Left hindlimb (tissue), 1 donor: ENCODE measurements at regions not wholly inside any gene's neighbourhood (a gene's known extent, or its start where the extent isn't known, plus 50 kb on each side); places are given as distances from the start of the nearest gene placed in this dataset.
"Not testable (repeated sequence)": the region's sequence is repeated elsewhere in the genome, so short reads cannot be mapped to it uniquely, and the experiment has no call there.

Experiments
- DNase-seq: peaks from one replicate; pipeline ENCODE4 v3.0.0-alpha.2; 2018

- no peak for DNase-seq
These were observed 850.1 kb downstream of the TBC1D32 start for GRCh38 chr6:120484146-120484545.

GRCh38 chr6:120478650-120479049 lies 855.6 kb downstream of the TBC1D32 start:
- DNase-seq = no peak

GRCh38 chr6:120473804-120474203 lies 860.5 kb downstream of the TBC1D32 start:
- no peak for DNase-seq

DNA sequence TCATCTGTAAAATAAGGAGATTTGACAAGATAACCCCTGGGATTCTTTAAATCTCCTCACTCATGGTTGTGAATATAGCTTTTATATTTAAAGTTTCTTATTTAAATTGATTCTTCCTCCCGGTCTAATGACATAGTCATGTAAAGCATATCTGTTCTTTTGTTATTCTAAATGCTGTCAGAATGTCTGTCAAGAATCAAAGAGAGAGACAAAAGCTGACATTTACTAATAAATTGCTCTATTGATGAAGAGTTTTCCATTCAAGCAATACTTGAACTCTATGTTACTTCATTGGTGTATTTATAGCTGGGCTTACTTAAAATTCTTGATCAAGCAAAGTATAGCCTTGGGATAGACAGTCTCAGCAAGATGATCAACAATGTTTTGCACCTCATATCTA lies 865.8 kb downstream of the TBC1D32 start:
- no peak for DNase-seq

DNA sequence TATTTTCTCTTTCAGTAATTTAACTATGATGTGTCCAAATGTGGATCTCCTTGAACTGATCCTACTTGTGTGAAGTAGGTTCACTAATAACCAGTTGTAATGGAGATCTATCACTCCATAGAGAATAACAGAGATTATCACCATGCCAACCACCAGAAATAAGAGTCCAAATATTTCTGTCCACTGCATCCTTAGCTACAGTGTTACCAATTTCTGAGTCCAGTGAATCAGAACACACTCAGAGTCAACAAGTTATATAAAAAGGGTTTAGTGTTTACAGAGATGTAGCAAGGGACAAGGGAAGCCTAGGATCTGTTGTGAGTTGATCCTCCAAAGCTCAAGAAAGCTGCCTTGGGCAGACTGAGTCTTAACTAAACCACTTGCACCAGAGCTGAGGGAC lies 882.8 kb downstream of the TBC1D32 start:
- DNase-seq = no peak

DNA sequence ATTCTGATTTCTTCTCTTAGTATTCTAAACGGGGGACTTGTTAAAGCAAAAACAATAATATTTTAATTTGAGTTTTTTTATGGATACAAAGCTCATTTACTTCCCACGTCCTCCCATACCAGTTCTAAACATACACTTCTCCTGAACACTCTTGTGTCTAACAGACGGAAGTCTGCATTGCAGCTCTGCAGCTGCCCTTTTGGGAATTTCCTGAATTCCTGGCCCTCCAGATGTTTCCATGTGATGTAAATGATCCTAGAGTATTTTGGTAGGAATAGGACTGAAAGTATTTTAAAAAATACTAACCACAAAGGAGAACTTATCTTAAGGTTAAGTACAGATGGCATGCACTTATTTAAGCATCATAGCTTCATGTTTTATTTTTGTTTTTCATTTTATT lies 886.7 kb downstream of the TBC1D32 start:
- no peak for DNase-seq

DNA sequence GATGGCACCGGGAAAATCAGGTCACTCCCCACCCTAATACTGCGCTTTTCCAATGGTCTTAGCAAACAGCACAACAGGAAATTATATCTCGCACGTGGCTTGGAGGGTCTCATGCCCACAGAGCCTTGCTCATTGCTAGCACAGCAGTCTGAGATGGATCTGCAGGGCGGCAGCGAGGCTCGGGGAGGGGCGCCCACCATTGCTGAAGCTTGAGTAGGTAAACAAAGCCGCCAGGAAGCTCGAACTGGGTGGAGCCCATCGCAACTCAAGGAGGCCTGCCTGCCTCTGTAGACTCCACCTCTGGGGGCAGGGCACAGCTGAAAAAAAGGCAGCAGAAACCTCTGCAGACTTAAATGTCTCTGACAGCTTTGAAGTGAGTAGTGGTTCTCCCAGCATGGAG lies 901.4 kb downstream of the TBC1D32 start:
- DNase-seq = not testable (repeated sequence)

DNA sequence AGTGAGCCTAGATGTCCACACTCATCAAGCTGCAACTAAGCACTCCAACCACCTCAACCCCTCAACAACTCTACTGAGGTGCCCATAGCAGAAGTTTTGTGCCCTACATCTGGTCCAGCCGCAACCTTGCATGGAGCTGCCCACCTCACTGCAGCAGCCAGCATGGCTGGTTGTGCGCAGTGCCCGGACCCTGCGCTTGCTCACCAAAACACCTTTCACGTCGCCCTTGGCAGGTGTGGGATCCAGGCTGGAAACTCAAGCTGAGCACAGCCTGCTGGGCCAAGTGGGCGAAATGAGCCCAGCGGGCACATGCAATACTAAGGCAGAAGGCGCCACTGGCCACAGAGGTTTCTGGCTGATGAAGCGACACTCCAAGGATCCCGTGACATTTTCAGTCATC lies 902.4 kb downstream of the TBC1D32 start:
- DNase-seq = no peak

- DNase-seq = no peak
These were observed 922.9 kb downstream of the TBC1D32 start for GRCh38 chr6:120411394-120411793.

DNA sequence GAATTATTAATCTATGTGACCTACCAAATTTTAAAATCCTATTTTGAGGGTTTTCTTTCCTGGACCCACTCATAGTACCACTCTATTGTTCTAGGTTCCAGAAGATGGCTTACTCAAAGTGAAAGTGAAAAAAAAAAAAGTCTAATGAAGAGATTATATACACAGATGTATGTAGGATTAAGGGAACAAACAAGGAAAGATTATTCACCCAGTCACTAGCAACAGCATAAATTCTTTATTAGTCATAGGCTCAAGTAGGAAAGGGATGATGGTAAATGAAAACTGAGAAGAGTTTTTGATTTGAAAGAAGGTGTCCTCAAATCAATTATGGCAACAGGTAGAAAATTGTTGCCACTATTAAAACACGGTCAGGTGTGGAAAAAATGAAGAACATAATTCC lies 923.7 kb downstream of the TBC1D32 start:
- DNase-seq = no peak

GRCh38 chr6:120407696-120408095 lies 926.6 kb downstream of the TBC1D32 start:
- DNase-seq = no peak

GRCh38 chr6:120405947-120406346 lies 928.3 kb downstream of the TBC1D32 start:
- no peak for DNase-seq

- no peak for DNase-seq
These were observed 938.5 kb downstream of the TBC1D32 start for GRCh38 chr6:120395784-120396183.

DNA sequence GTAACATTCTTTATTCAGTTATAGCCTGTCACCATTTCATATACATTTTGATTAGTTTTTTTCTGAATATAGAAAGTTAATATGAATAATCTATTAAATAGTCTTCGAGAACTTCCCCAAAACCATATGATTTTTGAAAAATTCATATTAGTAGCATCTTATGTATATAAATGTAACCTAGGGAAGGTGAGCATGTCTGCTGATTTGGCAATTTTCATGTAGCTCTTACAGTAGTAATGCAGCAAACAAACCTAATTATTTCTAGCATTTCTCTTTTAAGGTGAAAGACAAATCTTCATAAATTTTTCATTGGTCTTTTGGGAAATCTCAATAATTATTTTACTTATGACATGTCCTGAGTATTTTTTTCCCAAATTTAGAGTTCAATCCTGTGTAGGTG lies 939.0 kb downstream of the TBC1D32 start:
- DNase-seq = no peak

DNA sequence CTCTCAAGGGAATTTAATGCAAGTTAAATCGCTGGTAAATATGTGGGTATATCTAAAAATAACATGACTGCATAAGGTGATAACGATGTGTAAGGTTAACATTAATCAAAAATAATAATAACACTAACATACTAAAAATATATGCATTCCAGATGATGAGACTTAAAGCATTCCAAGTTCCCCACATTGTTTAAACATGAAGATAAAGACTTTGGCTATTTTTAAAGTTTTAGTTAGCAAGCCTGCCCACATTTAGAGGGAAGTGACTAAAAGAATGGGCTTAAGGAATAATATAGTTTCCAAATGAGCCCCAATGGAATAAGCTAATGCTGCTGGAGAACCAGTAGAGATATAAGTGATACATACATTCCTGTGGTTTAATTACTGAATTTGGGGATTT lies 941.3 kb downstream of the TBC1D32 start:
- DNase-seq = no peak

GRCh38 chr6:120384671-120385070 lies 949.6 kb downstream of the TBC1D32 start:
- DNase-seq = no peak

DNA sequence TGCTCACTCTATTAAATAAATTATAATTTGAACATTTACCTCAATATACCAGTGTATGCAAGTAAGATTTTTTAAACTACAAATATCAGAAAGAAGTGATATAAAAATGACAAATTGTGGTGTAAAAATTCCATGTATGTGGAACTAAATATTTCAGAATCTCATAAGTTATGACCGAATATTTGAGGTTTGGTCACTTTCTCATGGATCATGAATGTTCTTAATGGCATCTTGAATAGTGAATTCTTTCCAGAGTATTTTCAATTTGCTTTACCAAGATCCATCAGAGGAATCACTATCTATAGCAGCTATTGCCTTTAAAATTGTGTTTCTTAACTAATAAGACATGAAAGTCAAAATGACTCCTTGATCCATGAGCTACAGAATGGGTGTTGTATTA lies 950.6 kb downstream of the TBC1D32 start:
- no peak for DNase-seq

- DNase-seq = no peak
These were observed 955.6 kb downstream of the TBC1D32 start for GRCh38 chr6:120378582-120379220.

DNA sequence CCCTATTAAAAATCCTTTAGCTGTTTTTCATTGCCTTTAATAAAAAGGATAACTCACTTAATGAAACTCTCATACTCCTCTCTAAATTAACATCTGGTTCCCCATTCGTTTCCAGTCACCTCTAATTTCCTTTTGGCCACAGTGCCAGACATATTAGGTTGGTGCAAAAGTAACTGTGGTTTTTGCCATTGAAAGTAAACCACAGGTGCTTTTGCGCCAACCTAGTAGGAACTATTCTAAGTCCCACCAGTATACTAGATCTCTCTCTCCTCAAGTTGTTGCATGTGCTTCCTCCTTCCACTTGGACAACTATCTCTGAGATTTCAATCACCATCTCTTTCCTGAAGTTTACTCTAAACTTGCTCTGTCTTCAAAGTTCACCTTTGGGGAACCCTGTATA lies 961.1 kb downstream of the TBC1D32 start:
- DNase-seq = no peak

DNA sequence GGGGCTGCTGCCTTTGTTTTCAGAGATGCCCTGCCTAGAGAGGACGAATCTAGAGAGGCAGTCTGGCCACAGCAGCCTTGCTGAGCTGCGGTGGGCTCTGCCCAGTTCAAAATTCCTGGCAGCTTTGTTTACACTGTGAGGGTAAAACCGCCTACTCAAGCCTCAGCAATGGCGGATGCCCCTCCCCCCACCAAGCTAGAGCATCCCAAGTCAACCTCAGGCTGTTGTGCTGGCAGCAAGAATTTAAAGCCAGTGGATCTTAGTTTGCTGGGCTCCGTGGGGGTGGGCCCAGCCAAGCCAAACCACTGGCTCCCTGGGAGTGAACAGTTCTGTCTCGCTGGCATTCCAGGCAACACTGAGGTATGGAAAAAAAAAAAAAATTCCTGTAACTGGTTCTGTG lies 970.9 kb downstream of the TBC1D32 start:
- peak; percentile 54 for DNase-seq

DNA sequence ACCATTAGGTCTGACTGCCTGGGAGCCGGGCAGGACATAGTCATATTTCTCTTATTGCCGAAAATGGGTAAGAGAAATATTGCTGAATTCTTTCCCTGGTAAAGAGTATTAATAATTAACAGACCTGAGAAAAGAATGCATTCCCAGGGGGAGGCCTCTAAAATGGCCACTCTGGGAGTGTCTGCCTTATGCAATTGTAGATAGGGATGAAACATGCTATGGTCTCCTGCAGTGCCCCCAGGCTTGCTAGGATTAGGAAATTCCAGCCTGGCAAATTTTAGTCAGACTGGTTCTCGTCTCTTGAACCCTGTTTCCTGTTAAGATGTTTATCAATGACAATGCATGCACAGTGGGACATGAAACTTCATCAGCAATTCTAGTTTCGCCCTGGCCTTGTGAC lies 975.7 kb downstream of the TBC1D32 start:
- not testable (repeated sequence) for DNase-seq

DNA sequence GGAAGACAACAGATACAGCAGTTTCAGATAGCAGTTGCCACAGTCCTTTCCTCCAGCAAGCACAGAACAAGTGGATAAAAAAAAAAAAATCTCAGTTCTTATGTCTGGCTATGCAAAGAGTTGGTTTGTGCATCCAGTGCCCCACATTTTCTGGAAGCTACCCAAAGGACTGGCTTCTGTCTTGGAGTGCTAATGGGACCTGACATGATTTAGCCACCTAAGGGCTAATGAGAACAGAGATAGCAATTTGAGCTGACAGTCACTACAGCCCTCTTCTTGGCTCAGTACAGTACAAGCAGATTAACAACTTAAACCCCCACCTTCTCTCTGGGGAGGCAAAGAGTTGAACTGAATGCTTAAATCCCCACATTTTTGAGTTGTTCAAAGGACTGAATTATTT lies 976.8 kb downstream of the TBC1D32 start:
- DNase-seq = no peak

DNA sequence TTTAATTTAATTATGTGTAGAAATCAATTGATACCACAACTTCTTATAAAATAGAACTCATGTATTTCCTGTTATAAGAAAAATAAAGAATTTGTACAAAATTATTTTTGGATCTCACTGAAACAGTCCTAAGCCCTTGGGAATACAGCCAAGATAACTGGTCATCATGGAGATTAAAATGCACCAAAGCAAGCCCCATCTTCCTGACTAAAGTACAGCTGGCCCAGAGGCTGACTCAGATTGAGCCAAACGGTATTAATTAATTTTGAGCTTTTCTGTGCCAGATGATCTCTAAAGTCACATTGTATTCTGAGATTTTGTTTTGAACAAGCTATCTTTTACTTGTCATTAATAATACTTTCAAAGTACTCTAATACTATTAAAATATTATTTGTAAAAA lies 978.5 kb downstream of the TBC1D32 start:
- DNase-seq = no peak

DNA sequence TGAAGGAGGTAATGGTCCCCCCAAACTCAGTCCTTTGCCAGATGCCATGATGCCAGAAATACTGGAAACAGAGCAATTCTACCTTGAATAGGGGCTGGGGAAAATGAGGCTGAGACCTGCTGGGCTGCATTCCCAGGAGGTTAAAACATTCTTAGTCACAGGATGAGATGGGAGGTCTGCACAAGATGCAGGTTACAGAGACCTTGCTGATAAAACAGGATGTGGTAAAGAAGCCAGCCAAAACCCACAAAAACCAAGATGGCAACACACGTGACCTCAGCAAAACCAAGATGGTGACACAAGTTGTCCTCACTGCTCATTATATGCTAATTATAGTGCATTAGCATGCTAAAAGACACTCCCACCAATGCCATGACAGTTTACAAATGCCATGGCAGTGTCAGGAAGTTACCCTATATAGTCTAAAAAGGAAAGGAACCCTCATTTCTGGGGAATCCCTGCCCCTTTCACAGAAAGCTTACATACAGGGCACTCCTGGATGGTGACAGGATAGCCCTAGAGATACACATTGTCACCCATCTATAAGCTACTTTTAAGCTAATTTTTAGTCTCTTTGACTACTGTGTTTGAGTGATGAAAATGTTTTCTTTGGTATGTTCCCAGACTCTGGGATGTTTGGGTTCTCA lies 979.7 kb downstream of the TBC1D32 start:
- DNase-seq = no peak

GRCh38 chr6:120352491-120352890 lies 981.8 kb downstream of the TBC1D32 start:
- DNase-seq = no peak
